Naive thymus-derived CD4-positive, alpha-beta T cell (primary cell): ENCODE measurements at regions not wholly inside any gene's neighbourhood (a gene's known extent, or its start where the extent isn't known, plus 50 kb on each side); places are given as distances from the start of the nearest gene placed in this dataset.
"Not testable (repeated sequence)": the region's sequence is repeated elsewhere in the genome, so short reads cannot be mapped to it uniquely, and the experiment has no call there.

Experiments used
- ATAC-seq: fragments of 150-1000 bp; cut with Tn5 transposase; 2 replicates; pipeline ENCODE4 v1.10.0; 2021; ENCODE audit warnings: mild to moderate bottlenecking, moderate library complexity
- CTCF ChIA-PET: fragments of 350-600 bp; sonication (Branson Sonifier 250); formaldehyde crosslinking; loops from one replicate; lab custom pipeline; 2021; ENCODE audit warnings: antibody characterized with exemption; lab: Charles Lee
- POLR2A ChIA-PET: fragments of 350-600 bp; sonication (Branson Sonifier 250); formaldehyde crosslinking; loops from one replicate; lab custom pipeline; 2021; ENCODE audit warnings: antibody characterized with exemption, inconsistent platforms; lab: Charles Lee
- DNase-seq, 9 donors: peaks; one replicate each; pipeline versions ENCODE4 v3.0.0 to v3.0.0-alpha.2; 2020 to 2022; ENCODE audit warnings: mixed read lengths in 1 of 9
- H3K27ac ChIP-seq: one replicate; pipeline ENCODE4 v1.7.0; 2013; ENCODE audit warnings: mild to moderate bottlenecking, low read depth, low read length, moderate library complexity
- H3K27me3 ChIP-seq, 2 donors: one replicate each; pipeline ENCODE4 v1.7.0; 2013; ENCODE audit warnings: low read length in 2 of 2, mild to moderate bottlenecking in 2 of 2, moderate library complexity in 2 of 2; ENCODE audit not compliant: control insufficient read depth in 2 of 2, insufficient read depth in 2 of 2
- H3K36me3 ChIP-seq, 3 experiments: 1 replicate in 2 of 3; 2 replicates in 1 of 3; pipeline ENCODE4 v1.7.0; 2013; ENCODE audit warnings: low read length in 3 of 3, mild to moderate bottlenecking in 3 of 3, moderate library complexity in 1 of 3; ENCODE audit not compliant: insufficient read depth in 3 of 3, control insufficient read depth in 2 of 3
- H3K4me1 ChIP-seq, 2 donors: one replicate each; pipeline ENCODE4 v1.7.0; 2013; ENCODE audit warnings: low read length in 2 of 2, mild to moderate bottlenecking in 2 of 2, moderate library complexity in 1 of 2; ENCODE audit not compliant: control insufficient read depth in 2 of 2, insufficient read depth in 2 of 2
- H3K4me3 ChIP-seq: 2 replicates; pipeline ENCODE4 v1.7.0; 2013; ENCODE audit warnings: mild to moderate bottlenecking, low read length
- H3K9me3 ChIP-seq, 3 experiments: 1 replicate in 2 of 3; 2 replicates in 1 of 3; pipeline ENCODE4 v1.7.0; 2013; ENCODE audit warnings: low read length in 3 of 3; ENCODE audit not compliant: control insufficient read depth in 2 of 3
- H3K27ac Mint-ChIP-seq, 9 donors: one replicate each; pipeline ENCODE4 v1.8.0; 2020 to 2022; ENCODE audit warnings: mixed read lengths in 9 of 9, mild to moderate bottlenecking in 8 of 9, moderate library complexity in 5 of 9, inconsistent platforms in 2 of 9
- H3K27me3 Mint-ChIP-seq, 5 donors: one replicate each; pipeline ENCODE4 v1.8.0; 2021 to 2022; ENCODE audit warnings: mixed read lengths in 5 of 5, mild to moderate bottlenecking in 1 of 5
- H3K36me3 Mint-ChIP-seq, 5 donors: one replicate each; pipeline ENCODE4 v1.8.0; 2020 to 2022; ENCODE audit warnings: mixed read lengths in 5 of 5, mild to moderate bottlenecking in 3 of 5, inconsistent platforms in 1 of 5
- H3K4me1 Mint-ChIP-seq, 7 donors: one replicate each; pipeline ENCODE4 v1.8.0; 2020 to 2022; ENCODE audit warnings: mixed read lengths in 7 of 7, mild to moderate bottlenecking in 3 of 7, inconsistent platforms in 1 of 7
- H3K4me3 Mint-ChIP-seq, 10 donors: one replicate each; pipeline ENCODE4 v1.8.0; 2020 to 2022; ENCODE audit warnings: mild to moderate bottlenecking in 10 of 10, mixed read lengths in 10 of 10, moderate library complexity in 6 of 10, inconsistent platforms in 2 of 10
- H3K9me3 Mint-ChIP-seq, 11 donors: one replicate each; pipeline ENCODE4 v1.8.0; 2020 to 2022; ENCODE audit warnings: mixed read lengths in 11 of 11, mild to moderate bottlenecking in 4 of 11, inconsistent platforms in 1 of 11, moderate library complexity in 1 of 11
- intact Hi-C, 2 donors: fragments of 100-400 bp; cut with micrococcal nuclease; formaldehyde crosslinking; loops; one replicate each; pipeline ENCODE4 v1.15.1; 2023

DNA sequence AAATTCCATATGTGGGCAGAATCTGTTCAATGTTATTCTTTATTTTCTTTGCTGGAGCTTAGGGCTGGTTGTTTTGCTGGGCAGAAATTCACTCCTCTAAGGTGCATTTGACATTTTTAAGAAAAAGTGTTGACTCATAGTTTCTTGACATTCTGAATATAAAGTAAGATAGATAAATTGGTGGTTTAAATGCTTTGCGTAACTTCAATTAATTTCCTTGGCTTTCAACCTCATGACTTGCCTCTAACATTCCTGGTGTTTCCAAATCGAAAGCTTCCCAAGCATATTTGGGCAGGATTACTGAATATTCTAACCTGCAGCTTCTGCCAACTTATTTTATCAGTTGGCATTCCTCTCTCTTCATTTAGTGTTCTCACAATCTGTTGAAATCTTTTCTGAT, 718.7 kb upstream of the ADGRB3 start:
- H3K4me3 ChIP-seq, result no peak overlapping the region
- Mint-ChIP-seq H3K27ac (no peak overlapping the region), H3K4me1 (no peaks in the 10 kb centered on the region), H3K9me3 (peaks cover 0 to 17% (median 6%) of the 10 kb centered on the region in 11 donors), H3K36me3 (no peaks in the 10 kb centered on the region), H3K27me3 (no peaks in the 10 kb centered on the region), H3K4me3 (no peak overlapping the region)
- H3K36me3 ChIP-seq, result no peaks in the 10 kb centered on the region
- POLR2A ChIA-PET, result no interaction called here
- no peaks in the 10 kb centered on the region for H3K27me3 ChIP-seq
- H3K4me1 ChIP-seq, result no peaks in the 10 kb centered on the region
- CTCF ChIA-PET, result no interaction called here
- no peaks in the 10 kb centered on the region for H3K9me3 ChIP-seq
- ATAC-seq (no peak), DNase-seq (no peak)
- H3K27ac ChIP-seq, result no peak overlapping the region
- intact Hi-C loops, result no loop called here

DNA sequence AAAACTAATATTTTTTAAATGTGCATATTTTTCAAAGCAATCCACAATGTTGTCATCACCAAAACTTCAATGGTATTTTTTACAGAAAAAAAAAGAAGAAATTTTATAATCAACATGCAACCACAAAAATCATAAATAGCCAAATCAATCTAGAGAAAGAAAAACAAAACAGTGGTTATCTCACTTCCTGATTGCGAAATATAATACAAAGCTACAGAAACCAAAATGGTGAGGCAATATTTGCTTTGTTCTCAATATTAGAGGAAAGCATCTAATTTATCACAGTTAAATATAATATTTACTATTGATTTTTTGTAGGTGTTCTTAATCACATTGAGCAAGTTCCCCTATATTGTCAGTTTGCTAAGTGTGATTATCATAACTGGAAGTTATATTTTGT, 720.7 kb upstream of the ADGRB3 start:
- ATAC-seq (no peak), DNase-seq (no peak)
- no peaks in the 10 kb centered on the region for H3K9me3 ChIP-seq
- no peak overlapping the region for H3K27ac ChIP-seq
- H3K9me3 Mint-ChIP-seq, result peaks cover 0 to 28% (median 8%) of the 10 kb centered on the region in 11 donors
- no peaks in the 10 kb centered on the region for H3K4me1 Mint-ChIP-seq
- H3K27me3 Mint-ChIP-seq, result no peaks in the 10 kb centered on the region
- POLR2A ChIA-PET, result no interaction called here
- CTCF ChIA-PET, result no interaction called here
- no peaks in the 10 kb centered on the region for H3K4me1 ChIP-seq
- intact Hi-C loops, result no loop called here
- H3K27ac Mint-ChIP-seq, result no peak overlapping the region
- H3K4me3 ChIP-seq, result no peak overlapping the region
- H3K36me3 Mint-ChIP-seq, result no peaks in the 10 kb centered on the region
- H3K27me3 ChIP-seq, result no peaks in the 10 kb centered on the region
- H3K36me3 ChIP-seq, result no peaks in the 10 kb centered on the region
- H3K4me3 Mint-ChIP-seq, result no peak overlapping the region

- H3K4me3 Mint-ChIP-seq, result no peak overlapping the region
Measured at GRCh38 chr6:67909354-67909753, 725.7 kb upstream of the ADGRB3 start.

GRCh38 chr6:67908379-67908778, 726.7 kb upstream of the ADGRB3 start:
- DNase-seq (no peak), ATAC-seq (no peak)
- no peaks in the 10 kb centered on the region for H3K36me3 ChIP-seq
- Mint-ChIP-seq H3K9me3 (peaks cover 0 to 40% (median 7%) of the 10 kb centered on the region in 11 donors), H3K36me3 (no peaks in the 10 kb centered on the region), H3K27me3 (no peaks in the 10 kb centered on the region), H3K4me1 (no peaks in the 10 kb centered on the region), H3K4me3 (no peak overlapping the region), H3K27ac (no peak overlapping the region)
- ChIA-PET POLR2A (no interaction called here), CTCF (no interaction called here)
- no peaks in the 10 kb centered on the region for H3K27me3 ChIP-seq
- H3K4me3 ChIP-seq, result no peak overlapping the region
- no peak overlapping the region for H3K27ac ChIP-seq
- H3K9me3 ChIP-seq, result no peaks in the 10 kb centered on the region
- intact Hi-C loops, result no loop called here
- no peaks in the 10 kb centered on the region for H3K4me1 ChIP-seq

More at GRCh38 chr6:67909354-67909753, 725.7 kb upstream of the ADGRB3 start:
- Histone ChIP-seq H3K9me3 (no peaks in the 10 kb centered on the region), H3K4me3 (no peak overlapping the region), H3K27ac (no peak overlapping the region), H3K27me3 (no peaks in the 10 kb centered on the region), H3K36me3 (no peaks in the 10 kb centered on the region), H3K4me1 (no peaks in the 10 kb centered on the region)
- Mint-ChIP-seq H3K36me3 (no peaks in the 10 kb centered on the region), H3K9me3 (peaks cover 0 to 32% (median 4%) of the 10 kb centered on the region in 11 donors), H3K4me1 (no peaks in the 10 kb centered on the region), H3K27ac (no peak overlapping the region), H3K27me3 (no peaks in the 10 kb centered on the region)
- ChIA-PET CTCF (no interaction called here), POLR2A (no interaction called here)
- no peak for ATAC-seq
- no peak for DNase-seq
- intact Hi-C loops, result no loop called here

DNA sequence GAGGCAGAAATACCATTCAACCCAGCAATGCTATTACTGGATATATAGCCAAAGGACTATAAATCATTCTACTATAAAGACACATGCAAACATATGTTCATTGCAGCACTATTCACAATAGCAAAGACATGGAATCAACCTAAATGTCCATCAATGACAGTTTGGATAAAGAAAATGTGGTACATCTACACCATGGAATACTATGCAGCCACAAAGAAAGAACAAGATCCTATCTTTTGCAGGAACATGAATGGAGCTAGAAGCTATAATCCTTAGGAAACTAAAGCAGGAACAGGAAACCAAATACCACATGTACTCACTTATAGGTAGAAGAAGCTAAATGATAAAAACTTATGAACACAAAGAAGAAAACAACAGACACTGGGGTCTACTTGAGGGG, 730.3 kb upstream of the ADGRB3 start:
- POLR2A ChIA-PET, H3K27me3 ChIP-seq, H3K4me1 ChIP-seq, H3K27ac Mint-ChIP-seq, H3K4me1 Mint-ChIP-seq, H3K4me3 Mint-ChIP-seq, DNase-seq, H3K36me3 ChIP-seq, CTCF ChIA-PET, ATAC-seq, H3K27me3 Mint-ChIP-seq, H3K27ac ChIP-seq, H3K9me3 ChIP-seq, H3K4me3 ChIP-seq, intact Hi-C loops, H3K36me3 Mint-ChIP-seq: not testable (repeated sequence)
- peaks cover 2 to 28% (median 8%) of the 10 kb centered on the region in 11 donors for H3K9me3 Mint-ChIP-seq

GRCh38 chr6:67898875-67899274, 736.2 kb upstream of the ADGRB3 start:
- POLR2A ChIA-PET, result no interaction called here
- Histone ChIP-seq H3K4me1 (no peaks in the 10 kb centered on the region), H3K27me3 (no peaks in the 10 kb centered on the region), H3K4me3 (no peak overlapping the region), H3K36me3 (no peaks in the 10 kb centered on the region), H3K27ac (no peak overlapping the region), H3K9me3 (no peaks in the 10 kb centered on the region)
- Mint-ChIP-seq H3K4me3 (no peak overlapping the region), H3K4me1 (peaks cover 0 to 2% (median 0%) of the 10 kb centered on the region in 7 donors), H3K27me3 (no peaks in the 10 kb centered on the region), H3K27ac (no peak overlapping the region), H3K36me3 (no peaks in the 10 kb centered on the region), H3K9me3 (peaks cover 2 to 25% (median 9%) of the 10 kb centered on the region in 11 donors)
- ATAC-seq, result no peak
- no peak for DNase-seq
- intact Hi-C loops, result no loop called here
- CTCF ChIA-PET, result no interaction called here

- H3K4me1 Mint-ChIP-seq, result peaks cover 0 to 2% (median 0%) of the 10 kb centered on the region in 7 donors
- DNase-seq (no peak), ATAC-seq (no peak)
- H3K27ac Mint-ChIP-seq, result no peak overlapping the region
- no peak overlapping the region for H3K4me3 Mint-ChIP-seq
- no peaks in the 10 kb centered on the region for H3K27me3 Mint-ChIP-seq
- H3K36me3 ChIP-seq, result no peaks in the 10 kb centered on the region
- H3K36me3 Mint-ChIP-seq, result no peaks in the 10 kb centered on the region
- H3K27ac ChIP-seq, result no peak overlapping the region
- intact Hi-C loops, result no loop called here
- H3K4me3 ChIP-seq, result no peak overlapping the region
- H3K9me3 ChIP-seq, result no peaks in the 10 kb centered on the region
- POLR2A ChIA-PET, result no interaction called here
- CTCF ChIA-PET, result no interaction called here
- H3K9me3 Mint-ChIP-seq, result peaks cover under 1 to 22% (median 6%) of the 10 kb centered on the region in 11 donors
- H3K4me1 ChIP-seq, result no peaks in the 10 kb centered on the region
- no peaks in the 10 kb centered on the region for H3K27me3 ChIP-seq
Measured at GRCh38 chr6:67897998-67898607, 737.0 kb upstream of the ADGRB3 start.
